8988T (cell line): ENCODE measurements at regions not wholly inside any gene's neighbourhood (a gene's known extent, or its start where the extent isn't known, plus 50 kb on each side); places are given as distances from the start of the nearest gene placed in this dataset.

ENCODE experiments used
- DNase-seq: peaks from one replicate; pipeline ENCODE4 v3.0.0; 2011

GRCh38 chr5:125348936-125349831 lies 602.7 kb upstream of the ZNF608 start:
- DNase-seq: no peak

- no peak for DNase-seq
Observed at GRCh38 chr5:125357660-125358059, 611.2 kb upstream of the ZNF608 start.

GRCh38 chr5:125365747-125366146 lies 619.3 kb upstream of the ZNF608 start:
- DNase-seq: no peak

- DNase-seq: no peak
Observed at GRCh38 chr5:125367702-125368101, 621.3 kb upstream of the ZNF608 start.

- no peak for DNase-seq
Observed at GRCh38 chr5:125370461-125371205, 624.2 kb upstream of the ZNF608 start.

- DNase-seq: no peak
Observed at GRCh38 chr5:125372694-125373631, 626.5 kb upstream of the ZNF608 start.

GRCh38 chr5:125375143-125375542 lies 628.7 kb upstream of the ZNF608 start:
- no peak for DNase-seq

- DNase-seq: no peak
Observed at GRCh38 chr5:125376059-125376641, 629.7 kb upstream of the ZNF608 start.

- no peak for DNase-seq
Observed at GRCh38 chr5:125377141-125377540, 630.7 kb upstream of the ZNF608 start.

- DNase-seq: no peak
Observed at GRCh38 chr5:125381290-125381689, 634.9 kb upstream of the ZNF608 start.

- DNase-seq: no peak
Observed at GRCh38 chr5:125384071-125384470, 637.6 kb upstream of the ZNF608 start.

- DNase-seq: no peak
Observed at GRCh38 chr5:125390326-125390725, 643.9 kb upstream of the ZNF608 start.

- no peak for DNase-seq
Observed at GRCh38 chr5:125393221-125393815, 646.9 kb upstream of the ZNF608 start.

- DNase-seq: no peak
Observed at GRCh38 chr5:125394661-125395280, 648.3 kb upstream of the ZNF608 start.

- DNase-seq: no peak
Observed at GRCh38 chr5:125396462-125396861, 650.0 kb upstream of the ZNF608 start.

- no peak for DNase-seq
Observed at GRCh38 chr5:125398466-125398865, 652.0 kb upstream of the ZNF608 start.

- no peak for DNase-seq
Observed at GRCh38 chr5:125399885-125400284, 653.4 kb upstream of the ZNF608 start.

GRCh38 chr5:125401724-125402622 lies 655.5 kb upstream of the ZNF608 start:
- DNase-seq: no peak

- no peak for DNase-seq
Observed at GRCh38 chr5:125402787-125403186, 656.3 kb upstream of the ZNF608 start.

GRCh38 chr5:125404056-125404455 lies 657.6 kb upstream of the ZNF608 start:
- no peak for DNase-seq
